ENCODE measurements at regions not wholly inside any gene's neighbourhood (a gene's known extent, or its start where the extent isn't known, plus 50 kb on each side); places are given as distances from the start of the nearest gene placed in this dataset.
"Not testable (repeated sequence)": the region's sequence is repeated elsewhere in the genome, so short reads cannot be mapped to it uniquely, and the experiment has no call there.

DNA sequence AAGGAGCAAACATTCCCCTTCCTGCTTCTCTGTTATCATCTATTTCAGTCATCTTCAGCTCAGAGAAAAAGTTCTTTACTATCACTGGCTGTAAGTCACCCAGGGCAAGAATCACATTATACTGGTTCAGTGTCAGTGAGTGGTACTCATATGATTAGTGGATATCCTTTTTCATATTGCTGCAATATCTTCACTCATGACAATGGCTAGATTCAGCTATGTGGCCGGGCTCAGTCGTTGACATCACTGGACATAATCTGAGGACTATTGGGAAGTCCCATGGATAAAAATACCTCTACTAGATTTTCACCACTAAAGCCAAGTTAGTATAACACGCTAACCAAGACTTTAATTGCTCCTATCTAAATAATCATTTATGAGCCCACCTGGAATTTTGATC, 91.3 kb upstream of the UBE2E2 start:
- no peak for DNase-seq (ENCODE audit: low read depth in 3 of 3, low spot score in 2 of 3)

DNA sequence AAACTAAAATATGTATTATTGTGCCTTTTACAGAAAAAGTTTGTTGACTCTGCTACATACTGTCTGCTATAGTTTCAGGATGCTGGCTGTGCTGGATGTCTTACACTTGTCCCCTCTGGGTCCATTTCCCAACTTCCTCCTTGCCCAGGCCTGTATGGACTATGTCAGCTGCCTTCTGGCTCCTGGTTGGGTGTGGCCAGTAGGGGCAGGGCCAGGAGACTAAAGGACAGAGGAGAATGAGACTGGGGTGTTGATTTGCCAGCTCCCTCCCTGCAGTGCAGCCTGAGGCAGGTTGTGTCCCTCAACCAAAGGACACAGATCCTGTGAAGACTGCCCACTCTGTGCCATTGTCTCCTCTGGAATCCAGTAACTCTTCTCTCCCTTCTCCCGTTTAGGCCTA, 90.6 kb upstream of the UBE2E2 start:
- no peak for DNase-seq (ENCODE audit: low read depth in 3 of 3, low spot score in 2 of 3)

- DNase-seq (ENCODE audit: low read depth in 3 of 3, low spot score in 2 of 3): no peak
Measured at GRCh38 chr3:23113455-23114171, 89.5 kb upstream of the UBE2E2 start.

- no peak for DNase-seq (ENCODE audit: low read depth in 3 of 3, low spot score in 2 of 3)
Measured at GRCh38 chr3:23114432-23114831, 88.7 kb upstream of the UBE2E2 start.

- DNase-seq (ENCODE audit: low read depth in 3 of 3, low spot score in 2 of 3): no peak
Measured at GRCh38 chr3:23115171-23115877, 87.8 kb upstream of the UBE2E2 start.

- DNase-seq (ENCODE audit: low read depth in 3 of 3, low spot score in 2 of 3): no peak
Measured at GRCh38 chr3:23116081-23116837, 86.9 kb upstream of the UBE2E2 start.

DNA sequence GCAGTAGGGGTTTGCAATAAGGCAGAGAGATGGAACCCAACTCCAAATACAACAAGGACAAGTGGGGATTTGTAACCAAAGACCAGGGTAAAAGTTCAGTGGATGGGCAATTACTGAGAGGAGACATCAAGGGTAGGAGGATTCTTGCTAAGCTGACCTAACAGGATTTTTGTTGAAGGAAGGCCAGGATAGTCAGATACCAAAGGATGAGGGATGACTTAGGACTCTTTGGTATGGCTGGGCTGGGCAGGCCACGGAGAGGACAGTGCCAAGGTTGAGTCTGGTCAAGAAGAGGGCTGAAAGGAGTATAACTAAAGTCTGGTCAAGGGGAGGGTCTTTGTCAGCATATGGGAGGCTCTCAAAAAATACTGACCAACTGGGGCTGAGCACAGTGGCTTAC, 85.3 kb upstream of the UBE2E2 start:
- DNase-seq (ENCODE audit: low read depth in 3 of 3, low spot score in 2 of 3): no peak

GRCh38 chr3:23127196-23127595, 75.9 kb upstream of the UBE2E2 start:
- no peak for DNase-seq (ENCODE audit: low read depth in 3 of 3, low spot score in 2 of 3)

GRCh38 chr3:23128655-23129054, 74.5 kb upstream of the UBE2E2 start:
- no peak for DNase-seq (ENCODE audit: low read depth in 3 of 3, low spot score in 2 of 3)

GRCh38 chr3:23129117-23129516, 74.0 kb upstream of the UBE2E2 start:
- no peak for DNase-seq (ENCODE audit: low read depth in 3 of 3, low spot score in 2 of 3)

- no peak for DNase-seq (ENCODE audit: low read depth in 3 of 3, low spot score in 2 of 3)
Measured at GRCh38 chr3:23129817-23130216, 73.3 kb upstream of the UBE2E2 start.

GRCh38 chr3:23130406-23130805, 72.7 kb upstream of the UBE2E2 start:
- no peak for DNase-seq (ENCODE audit: low read depth in 3 of 3, low spot score in 2 of 3)

DNA sequence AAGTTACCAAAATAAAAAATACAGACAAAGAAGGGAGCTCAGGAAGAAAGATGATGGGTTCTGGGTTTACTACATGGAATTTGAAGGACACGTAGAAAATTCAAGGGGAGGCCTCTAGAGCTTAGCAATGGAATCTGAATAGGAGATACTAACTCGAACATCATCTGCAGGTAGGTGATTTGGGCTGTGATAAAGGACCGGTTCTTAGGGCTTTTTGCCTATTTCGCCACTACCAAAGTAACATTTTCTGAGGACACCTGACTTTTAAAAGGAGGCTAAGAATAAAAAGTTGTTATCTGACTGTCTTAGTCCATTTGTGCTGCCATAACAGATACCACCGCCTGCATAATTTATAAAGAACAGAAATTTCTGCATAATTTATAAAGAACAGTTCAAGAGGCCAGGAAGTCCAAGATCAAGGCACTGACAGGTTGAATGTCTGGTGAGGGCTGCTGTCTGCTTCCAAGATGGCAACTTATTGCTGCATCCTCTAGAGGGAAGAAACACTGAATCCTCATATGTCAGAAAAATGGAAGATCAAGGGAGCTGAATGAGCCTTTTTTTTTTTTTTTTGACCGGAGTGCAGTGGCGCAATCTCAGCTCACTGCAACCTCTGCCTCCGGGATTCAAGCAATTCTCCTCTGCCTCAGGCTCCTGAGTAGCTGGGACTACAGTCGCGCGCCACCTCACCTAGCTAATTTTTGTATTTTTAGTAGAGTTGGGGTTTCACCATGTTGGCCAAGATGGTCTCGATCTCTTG, 67.9 kb upstream of the UBE2E2 start:
- no peak for DNase-seq (ENCODE audit: low read depth in 3 of 3, low spot score in 2 of 3)

- no peak for DNase-seq (ENCODE audit: low read depth in 3 of 3, low spot score in 2 of 3)
Measured at GRCh38 chr3:23136054-23136453, 67.1 kb upstream of the UBE2E2 start.

GRCh38 chr3:23144051-23144450, 59.1 kb upstream of the UBE2E2 start:
- DNase-seq (ENCODE audit: low read depth in 3 of 3, low spot score in 2 of 3): not testable (repeated sequence)

- no peak for DNase-seq (ENCODE audit: low read depth in 3 of 3, low spot score in 2 of 3)
Measured at GRCh38 chr3:23146163-23146562, 57.0 kb upstream of the UBE2E2 start.

- DNase-seq (ENCODE audit: low read depth in 3 of 3, low spot score in 2 of 3): no peak
Measured at GRCh38 chr3:23152989-23153388, 50.1 kb upstream of the UBE2E2 start.

Data from right renal cortex interstitium (tissue), 3 donors.